ENCODE measurements at regions not wholly inside any gene's neighbourhood (a gene's known extent, or its start where the extent isn't known, plus 50 kb on each side); places are given as distances from the start of the nearest gene placed in this dataset.

- no peak for DNase-seq
Measured at GRCh38 chr22:22421392-22421791, 87.2 kb downstream of the ZNF280B start.

GRCh38 chr22:22422629-22423112 is 85.9 kb downstream of the ZNF280B start:
- DNase-seq = no peak

GRCh38 chr22:22423681-22424080 is 84.9 kb downstream of the ZNF280B start:
- DNase-seq = no peak

- no peak for DNase-seq
Measured at GRCh38 chr22:22424210-22424800, 84.2 kb downstream of the ZNF280B start.

GRCh38 chr22:22424956-22425355 is 83.6 kb downstream of the ZNF280B start:
- DNase-seq = no peak

GRCh38 chr22:22425356-22425755 is 83.2 kb downstream of the ZNF280B start:
- DNase-seq = no peak

GRCh38 chr22:22425783-22426624 is 82.5 kb downstream of the ZNF280B start:
- DNase-seq = no peak

- DNase-seq = no peak
Measured at GRCh38 chr22:22427542-22428065, 80.9 kb downstream of the ZNF280B start.

GRCh38 chr22:22428222-22429098 is 80.1 kb downstream of the ZNF280B start:
- no peak for DNase-seq

GRCh38 chr22:22429369-22430108 is 79.0 kb downstream of the ZNF280B start:
- DNase-seq = no peak

- DNase-seq = no peak
Measured at GRCh38 chr22:22430111-22430820, 78.3 kb downstream of the ZNF280B start.

GRCh38 chr22:22431271-22432220 is 77.0 kb downstream of the ZNF280B start:
- DNase-seq = no peak

- DNase-seq = no peak
Measured at GRCh38 chr22:22432479-22432878, 76.1 kb downstream of the ZNF280B start.

GRCh38 chr22:22432937-22433336 is 75.6 kb downstream of the ZNF280B start:
- no peak for DNase-seq

- no peak for DNase-seq
Measured at GRCh38 chr22:22433770-22434169, 74.8 kb downstream of the ZNF280B start.

Data from skin of body (tissue), 1 donor.